ENCODE measurements at regions not wholly inside any gene's neighbourhood (a gene's known extent, or its start where the extent isn't known, plus 50 kb on each side); places are given as distances from the start of the nearest gene placed in this dataset.

DNA sequence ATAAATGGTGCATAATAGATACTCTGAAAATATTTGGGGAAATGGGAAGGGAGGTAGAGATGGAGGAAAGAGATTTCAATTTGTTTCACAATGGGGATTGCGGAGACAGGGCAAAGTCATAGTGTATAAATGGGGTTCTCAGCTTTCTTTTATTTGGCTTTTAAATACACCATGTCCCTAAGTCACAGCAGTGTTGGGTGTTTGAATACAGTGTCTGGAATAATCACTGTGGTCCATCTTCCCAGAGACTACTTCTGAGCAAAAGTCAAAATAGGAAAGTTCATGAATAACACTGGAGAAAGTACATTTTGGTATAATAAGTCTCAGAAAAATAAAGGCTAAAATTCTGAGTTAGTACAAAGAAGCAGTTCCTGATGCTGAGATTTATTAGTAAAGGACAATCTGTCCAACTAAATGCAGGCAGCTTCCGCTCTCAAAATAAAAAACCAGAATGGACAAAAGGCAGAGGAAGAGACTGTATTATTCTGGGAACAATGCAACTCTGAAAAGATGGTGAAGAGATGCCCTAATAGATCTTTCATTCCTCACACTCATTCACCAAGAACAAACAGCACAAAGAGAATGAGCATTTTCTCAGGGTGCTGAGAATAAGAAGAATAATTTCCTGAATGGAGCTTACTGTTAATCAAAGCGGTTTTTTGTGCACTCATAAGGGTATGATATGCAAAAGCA is 295.4 kb upstream of the PIK3C3 start:
- TF ChIP-seq CTCF (IDR thresholded peaks at IDR 0.05; ENCODE audit: low read depth, low read length, poor library complexity, severe bottlenecking): no peak
- TF ChIP-seq EZH2phosphoT487 (IDR thresholded peaks at IDR 0.05; ENCODE audit: borderline replicate concordance, low read length): no peak

Measured in DOHH2 (cell line).